ENCODE measurements at regions not wholly inside any gene's neighbourhood (a gene's known extent, or its start where the extent isn't known, plus 50 kb on each side); places are given as distances from the start of the nearest gene placed in this dataset.

- no peak for TF ChIP-seq POLR2A (IDR thresholded peaks at IDR 0.05; ENCODE audit: low read depth, low read length)
- DNase-seq (ENCODE audit: insufficient read length, low spot score) (no peak), FAIRE-seq (no peak)
Observed at GRCh38 chr15:96089405-96090058, 241.0 kb upstream of the NR2F2 start.

- TF ChIP-seq POLR2A (IDR thresholded peaks at IDR 0.05; ENCODE audit: low read depth, low read length) = no peak
- FAIRE-seq = no peak
- DNase-seq (ENCODE audit: insufficient read length, low spot score) = no peak
Observed at GRCh38 chr15:96092186-96092585, 238.3 kb upstream of the NR2F2 start.

GRCh38 chr15:96093063-96093462 is 237.4 kb upstream of the NR2F2 start:
- DNase-seq (ENCODE audit: insufficient read length, low spot score) (no peak), FAIRE-seq (no peak)
- TF ChIP-seq POLR2A (IDR thresholded peaks at IDR 0.05; ENCODE audit: low read depth, low read length) = no peak

GRCh38 chr15:96097661-96098060 is 232.8 kb upstream of the NR2F2 start:
- no peak for TF ChIP-seq POLR2A (IDR thresholded peaks at IDR 0.05; ENCODE audit: low read depth, low read length)
- no peak for FAIRE-seq
- no peak for DNase-seq (ENCODE audit: insufficient read length, low spot score)

- no peak for FAIRE-seq
- no peak for TF ChIP-seq POLR2A (IDR thresholded peaks at IDR 0.05; ENCODE audit: low read depth, low read length)
- no peak for DNase-seq (ENCODE audit: insufficient read length, low spot score)
Observed at GRCh38 chr15:96102631-96103030, 227.9 kb upstream of the NR2F2 start.

GRCh38 chr15:96106181-96106580 is 224.3 kb upstream of the NR2F2 start:
- no peak for DNase-seq (ENCODE audit: insufficient read length, low spot score)
- no peak for FAIRE-seq
- TF ChIP-seq POLR2A (IDR thresholded peaks at IDR 0.05; ENCODE audit: low read depth, low read length) = no peak

- no peak for TF ChIP-seq POLR2A (IDR thresholded peaks at IDR 0.05; ENCODE audit: low read depth, low read length)
- FAIRE-seq (no peak), DNase-seq (ENCODE audit: insufficient read length, low spot score) (no peak)
Observed at GRCh38 chr15:96106628-96107027, 223.9 kb upstream of the NR2F2 start.

GRCh38 chr15:96107916-96108315 is 222.6 kb upstream of the NR2F2 start:
- DNase-seq (ENCODE audit: insufficient read length, low spot score) (no peak), FAIRE-seq (no peak)
- TF ChIP-seq POLR2A (IDR thresholded peaks at IDR 0.05; ENCODE audit: low read depth, low read length) = no peak

GRCh38 chr15:96108405-96108804 is 222.1 kb upstream of the NR2F2 start:
- no peak for FAIRE-seq
- TF ChIP-seq POLR2A (IDR thresholded peaks at IDR 0.05; ENCODE audit: low read depth, low read length) = no peak
- DNase-seq (ENCODE audit: insufficient read length, low spot score) = no peak

- TF ChIP-seq POLR2A (IDR thresholded peaks at IDR 0.05; ENCODE audit: low read depth, low read length) = no peak
- DNase-seq (ENCODE audit: insufficient read length, low spot score) (no peak), FAIRE-seq (no peak)
Observed at GRCh38 chr15:96109820-96110219, 220.7 kb upstream of the NR2F2 start.

- no peak for TF ChIP-seq POLR2A (IDR thresholded peaks at IDR 0.05; ENCODE audit: low read depth, low read length)
- DNase-seq (ENCODE audit: insufficient read length, low spot score) = no peak
- no peak for FAIRE-seq
Observed at GRCh38 chr15:96112018-96112417, 218.5 kb upstream of the NR2F2 start.

GRCh38 chr15:96115642-96116041 is 214.9 kb upstream of the NR2F2 start:
- FAIRE-seq (no peak), DNase-seq (ENCODE audit: insufficient read length, low spot score) (no peak)
- no peak for TF ChIP-seq POLR2A (IDR thresholded peaks at IDR 0.05; ENCODE audit: low read depth, low read length)

- no peak for TF ChIP-seq POLR2A (IDR thresholded peaks at IDR 0.05; ENCODE audit: low read depth, low read length)
- no peak for FAIRE-seq
- DNase-seq (ENCODE audit: insufficient read length, low spot score) = no peak
Observed at GRCh38 chr15:96117270-96117669, 213.2 kb upstream of the NR2F2 start.

GRCh38 chr15:96119734-96120133 is 210.8 kb upstream of the NR2F2 start:
- FAIRE-seq = no peak
- TF ChIP-seq POLR2A (IDR thresholded peaks at IDR 0.05; ENCODE audit: low read depth, low read length) = no peak
- no peak for DNase-seq (ENCODE audit: insufficient read length, low spot score)

GRCh38 chr15:96121086-96121920 is 209.2 kb upstream of the NR2F2 start:
- TF ChIP-seq POLR2A (IDR thresholded peaks at IDR 0.05; ENCODE audit: low read depth, low read length) = no peak
- DNase-seq (ENCODE audit: insufficient read length, low spot score) = no peak
- no peak for FAIRE-seq
